HG02571 (cell line): ENCODE measurements at regions not wholly inside any gene's neighbourhood (a gene's known extent, or its start where the extent isn't known, plus 50 kb on each side); places are given as distances from the start of the nearest gene placed in this dataset.

Source experiments
- ATAC-seq: cut with Tn5 transposase; IDR thresholded peaks from one replicate; pipeline ENCODE4 v1.9.1; 2021; ENCODE audit warnings: mild to moderate bottlenecking, moderate library complexity; ENCODE audit not compliant: unreplicated experiment

DNA sequence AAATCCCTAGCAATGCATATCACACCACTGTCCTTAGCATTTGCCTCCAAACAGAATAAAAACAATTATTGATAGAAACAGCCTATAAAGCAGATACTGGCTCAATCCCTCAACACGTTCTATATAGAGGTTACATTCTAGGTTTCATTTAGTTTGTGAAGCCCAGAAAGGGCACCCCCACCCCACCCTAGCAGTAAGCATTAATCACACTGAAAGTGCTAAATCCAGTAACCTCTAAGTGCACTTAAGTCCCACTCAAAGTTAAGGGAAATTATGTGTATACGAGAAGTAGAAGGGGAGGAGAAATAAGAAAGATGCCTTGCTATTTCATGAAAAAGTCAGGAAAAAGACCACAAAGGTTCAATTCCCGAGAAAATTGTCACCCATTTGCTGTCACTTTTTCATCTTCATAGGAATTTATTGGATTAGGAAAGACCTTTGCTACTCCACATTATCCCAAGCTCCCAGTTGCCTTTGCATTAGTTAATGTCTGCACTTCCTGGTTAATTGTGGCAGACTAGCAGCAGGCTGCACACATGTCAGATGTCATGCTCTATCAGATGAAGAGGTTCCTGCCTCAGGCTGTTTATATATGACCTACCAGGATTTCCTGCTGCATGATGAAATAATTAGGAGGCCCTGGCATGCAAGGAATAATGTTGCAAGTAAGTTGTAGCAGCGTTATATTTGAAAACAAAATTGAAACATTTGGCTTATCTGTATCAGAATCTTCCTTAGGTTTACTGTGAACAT is 54.5 kb upstream of the LHX8 start:
- ATAC-seq, result no peak

DNA sequence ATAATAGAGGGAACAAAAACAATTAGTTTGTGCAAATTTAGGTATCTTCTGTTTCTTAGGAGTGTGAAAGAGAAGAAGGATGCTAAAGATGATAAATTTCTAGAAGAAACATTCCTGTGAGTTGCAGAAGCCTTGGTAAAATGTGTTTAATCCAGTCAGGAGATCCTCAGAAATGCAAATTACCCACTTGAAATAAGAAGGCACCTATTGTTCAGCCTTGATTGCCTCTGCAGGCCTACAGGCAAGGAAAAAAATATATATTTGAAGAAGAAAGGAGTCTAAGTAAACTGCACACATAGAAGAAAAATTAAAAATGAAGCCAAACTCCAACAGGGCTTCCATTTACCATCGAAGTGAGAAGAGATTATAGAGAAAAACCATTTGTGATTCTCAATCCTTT is 51.0 kb upstream of the LHX8 start:
- ATAC-seq, result no peak

DNA sequence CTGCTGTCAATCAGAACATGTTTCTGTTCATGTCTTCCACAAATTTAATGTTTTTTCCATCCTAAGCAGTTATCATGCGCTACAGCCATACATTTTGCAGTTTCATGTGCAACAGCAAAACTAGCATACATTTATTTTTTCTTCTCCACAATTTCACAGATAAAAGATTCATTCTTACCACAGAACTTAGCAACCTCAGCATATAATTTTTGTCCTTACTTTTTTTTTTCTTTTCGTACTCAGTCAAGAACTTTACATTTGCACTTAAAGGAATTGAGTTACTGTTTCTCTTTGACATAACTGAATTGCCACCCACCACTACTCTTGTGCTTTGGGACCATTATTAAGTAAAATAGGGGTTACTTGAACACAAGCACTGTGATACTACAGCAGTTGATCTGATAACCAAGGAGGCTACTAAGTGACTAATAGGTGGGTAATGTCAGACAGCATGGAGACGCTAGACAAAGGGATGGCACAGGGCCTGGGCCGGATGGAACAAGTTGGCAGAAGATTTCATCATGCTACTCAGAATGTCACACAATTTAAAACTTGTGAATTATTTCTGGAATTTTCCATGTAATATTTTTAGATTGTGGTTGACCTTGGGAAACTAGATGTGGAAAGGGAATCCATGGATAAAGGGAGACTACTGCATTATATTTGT is 50.2 kb upstream of the LHX8 start:
- no peak for ATAC-seq
